IPS-NIHi11 (cell line): ENCODE measurements at regions not wholly inside any gene's neighbourhood (a gene's known extent, or its start where the extent isn't known, plus 50 kb on each side); places are given as distances from the start of the nearest gene placed in this dataset.

Experiments
- DNase-seq: peaks from one replicate; pipeline ENCODE4 v3.0.0; 2012; ENCODE audit warnings: mixed read lengths, low spot score

- no peak for DNase-seq
These were observed 238.9 kb upstream of the CTBP2 start for GRCh38 chr10:125399289-125399688.

- no peak for DNase-seq
These were observed 237.9 kb upstream of the CTBP2 start for GRCh38 chr10:125398270-125398669.

GRCh38 chr10:125397608-125398007, 237.2 kb upstream of the CTBP2 start:
- DNase-seq = no peak

GRCh38 chr10:125396676-125397075, 236.3 kb upstream of the CTBP2 start:
- DNase-seq = no peak

- no peak for DNase-seq
These were observed 232.2 kb upstream of the CTBP2 start for GRCh38 chr10:125392609-125393008.

- no peak for DNase-seq
These were observed 231.8 kb upstream of the CTBP2 start for GRCh38 chr10:125392154-125392553.

GRCh38 chr10:125389648-125390047, 229.3 kb upstream of the CTBP2 start:
- no peak for DNase-seq

- DNase-seq = no peak
These were observed 219.2 kb upstream of the CTBP2 start for GRCh38 chr10:125379592-125379991.

GRCh38 chr10:125377368-125377767, 217.0 kb upstream of the CTBP2 start:
- DNase-seq = no peak

GRCh38 chr10:125375210-125375609, 214.8 kb upstream of the CTBP2 start:
- no peak for DNase-seq

- DNase-seq = no peak
These were observed 213.2 kb upstream of the CTBP2 start for GRCh38 chr10:125373546-125373945.

- DNase-seq = peak; percentile 96
These were observed 210.2 kb upstream of the CTBP2 start for GRCh38 chr10:125370578-125370977.

GRCh38 chr10:125369382-125370326, 209.3 kb upstream of the CTBP2 start:
- DNase-seq = no peak

GRCh38 chr10:125368146-125368545, 207.8 kb upstream of the CTBP2 start:
- DNase-seq = no peak

- no peak for DNase-seq
These were observed 203.4 kb upstream of the CTBP2 start for GRCh38 chr10:125363791-125364190.

- no peak for DNase-seq
These were observed 202.6 kb upstream of the CTBP2 start for GRCh38 chr10:125362950-125363349.

GRCh38 chr10:125359401-125359800, 199.0 kb upstream of the CTBP2 start:
- DNase-seq = no peak

- DNase-seq = no peak
These were observed 195.3 kb upstream of the CTBP2 start for GRCh38 chr10:125355657-125356056.

GRCh38 chr10:125350519-125350918, 190.2 kb upstream of the CTBP2 start:
- DNase-seq = no peak

GRCh38 chr10:125348536-125348935, 188.2 kb upstream of the CTBP2 start:
- no peak for DNase-seq

GRCh38 chr10:125344573-125345171, 184.3 kb upstream of the CTBP2 start:
- DNase-seq = no peak

GRCh38 chr10:125343983-125344382, 183.6 kb upstream of the CTBP2 start:
- no peak for DNase-seq

GRCh38 chr10:125343118-125343925, 183.0 kb upstream of the CTBP2 start:
- DNase-seq = peak; percentile 53
